ENCODE measurements at regions not wholly inside any gene's neighbourhood (a gene's known extent, or its start where the extent isn't known, plus 50 kb on each side); places are given as distances from the start of the nearest gene placed in this dataset.

- Histone ChIP-seq H3K79me2 (no peaks in the 10 kb centered on the region), H3K36me3 (ENCODE audit: control insufficient read depth, insufficient read depth, low read length) (no peaks in the 10 kb centered on the region), H3K4me3 (ENCODE audit: low read depth, low read length) (no peak overlapping the region), H3K27me3 (ENCODE audit: control insufficient read depth, insufficient read depth, low read length) (no peaks in the 10 kb centered on the region), H3K27ac (no peak overlapping the region), H3K9ac (no peak overlapping the region), H2AFZ (no peak overlapping the region), H3K4me2 (ENCODE audit: low read length) (no peak overlapping the region), H3K4me1 (no peaks in the 10 kb centered on the region), H3K9me3 (ENCODE audit: control insufficient read depth, low read length) (no peaks in the 10 kb centered on the region)
- no peak for TF ChIP-seq CTCF (IDR thresholded peaks at IDR 0.05)
These were observed 306.5 kb upstream of the PCDH20 start for GRCh38 chr13:61722119-61722518.

GRCh38 chr13:61712621-61713020 is 297.0 kb upstream of the PCDH20 start:
- no peaks in the 10 kb centered on the region for H3K27me3 ChIP-seq (ENCODE audit: control insufficient read depth, insufficient read depth, low read length)
- no peaks in the 10 kb centered on the region for H3K36me3 ChIP-seq (ENCODE audit: control insufficient read depth, insufficient read depth, low read length)
- H3K4me3 ChIP-seq (ENCODE audit: low read depth, low read length) = no peak overlapping the region
- no peaks in the 10 kb centered on the region for H3K4me1 ChIP-seq
- no peaks in the 10 kb centered on the region for H3K9me3 ChIP-seq (ENCODE audit: control insufficient read depth, low read length)
- TF ChIP-seq CTCF (IDR thresholded peaks at IDR 0.05) = no peak
- no peak overlapping the region for H3K4me2 ChIP-seq (ENCODE audit: low read length)
- no peaks in the 10 kb centered on the region for H3K79me2 ChIP-seq
- H3K9ac ChIP-seq = no peak overlapping the region
- H3K27ac ChIP-seq = no peak overlapping the region
- H2AFZ ChIP-seq = no peak overlapping the region

- H3K4me3 ChIP-seq (ENCODE audit: low read depth, low read length) = no peak overlapping the region
- no peak overlapping the region for H3K27ac ChIP-seq
- no peaks in the 10 kb centered on the region for H3K9me3 ChIP-seq (ENCODE audit: control insufficient read depth, low read length)
- H3K79me2 ChIP-seq = no peaks in the 10 kb centered on the region
- no peak for TF ChIP-seq CTCF (IDR thresholded peaks at IDR 0.05)
- H3K9ac ChIP-seq = no peak overlapping the region
- H3K36me3 ChIP-seq (ENCODE audit: control insufficient read depth, insufficient read depth, low read length) = no peaks in the 10 kb centered on the region
- H3K4me1 ChIP-seq = no peaks in the 10 kb centered on the region
- no peak overlapping the region for H2AFZ ChIP-seq
- H3K4me2 ChIP-seq (ENCODE audit: low read length) = no peak overlapping the region
- no peaks in the 10 kb centered on the region for H3K27me3 ChIP-seq (ENCODE audit: control insufficient read depth, insufficient read depth, low read length)
These were observed 293.6 kb upstream of the PCDH20 start for GRCh38 chr13:61709258-61709657.

GRCh38 chr13:61706899-61707298 is 291.2 kb upstream of the PCDH20 start:
- Histone ChIP-seq H3K4me1 (no peaks in the 10 kb centered on the region), H3K9me3 (ENCODE audit: control insufficient read depth, low read length) (no peaks in the 10 kb centered on the region), H3K36me3 (ENCODE audit: control insufficient read depth, insufficient read depth, low read length) (no peaks in the 10 kb centered on the region), H3K9ac (no peak overlapping the region), H3K27ac (no peak overlapping the region), H3K4me2 (ENCODE audit: low read length) (no peak overlapping the region), H3K27me3 (ENCODE audit: control insufficient read depth, insufficient read depth, low read length) (no peaks in the 10 kb centered on the region), H3K4me3 (ENCODE audit: low read depth, low read length) (no peak overlapping the region), H2AFZ (no peak overlapping the region), H3K79me2 (no peaks in the 10 kb centered on the region)
- no peak for TF ChIP-seq CTCF (IDR thresholded peaks at IDR 0.05)

GRCh38 chr13:61700620-61701019 is 285.0 kb upstream of the PCDH20 start:
- no peak for TF ChIP-seq CTCF (IDR thresholded peaks at IDR 0.05)
- no peak overlapping the region for H3K9ac ChIP-seq
- no peaks in the 10 kb centered on the region for H3K36me3 ChIP-seq (ENCODE audit: control insufficient read depth, insufficient read depth, low read length)
- H2AFZ ChIP-seq = no peak overlapping the region
- H3K27ac ChIP-seq = no peak overlapping the region
- H3K4me1 ChIP-seq = no peaks in the 10 kb centered on the region
- no peak overlapping the region for H3K4me3 ChIP-seq (ENCODE audit: low read depth, low read length)
- H3K79me2 ChIP-seq = no peaks in the 10 kb centered on the region
- no peak overlapping the region for H3K4me2 ChIP-seq (ENCODE audit: low read length)
- no peaks in the 10 kb centered on the region for H3K9me3 ChIP-seq (ENCODE audit: control insufficient read depth, low read length)
- H3K27me3 ChIP-seq (ENCODE audit: control insufficient read depth, insufficient read depth, low read length) = no peaks in the 10 kb centered on the region

All from parathyroid adenoma (tissue), 2 donors.